IMR-90 (cell line): ENCODE measurements at regions not wholly inside any gene's neighbourhood (a gene's known extent, or its start where the extent isn't known, plus 50 kb on each side); places are given as distances from the start of the nearest gene placed in this dataset.
A peak's percentile ranks its signal among the peaks of the same experiment; 100 is the strongest.

Experiments used
- ATAC-seq: fragments of 200-7000 bp; cut with Tn5 transposase; 2 replicates; pipeline ENCODE4 v1.9.1; 2020; ENCODE audit warnings: low read depth, mild to moderate bottlenecking, moderate library complexity
- BruUV-seq: library from RNA; stranded (reverse); fragments of 400-500 nt; replicated peaks from 2 replicates; lab custom pipeline; 2021; lab: Mats Ljungman, UMichigan
- CTCF ChIA-PET: fragments of 300-600 bp; formaldehyde crosslinking; extraction: SDS; loops from one replicate; lab custom pipeline; 2021; ENCODE audit warnings: antibody characterized with exemption; lab: Yijun Ruan, JAX
- POLR2A ChIA-PET: fragments of 300-600 bp; sonication (Branson Sonifier 250); formaldehyde crosslinking; loops from one replicate; lab custom pipeline; 2022; ENCODE audit warnings: antibody characterized with exemption; ENCODE audit not compliant: unreplicated experiment; lab: Charles Lee
- DNase-seq: peaks from one replicate; pipeline ENCODE4 v3.0.0; 2013
- H2AFZ ChIP-seq: replicated peaks from 2 replicates; pipeline ENCODE3; 2013; ENCODE audit warnings: low read length, mild to moderate bottlenecking; ENCODE audit not compliant: poor library complexity
- H2AK5ac ChIP-seq: 2 replicates; pipeline ENCODE4 v1.6.1; 2013; ENCODE audit warnings: low read depth, low read length, inconsistent platforms
- H2AK9ac ChIP-seq: replicated peaks from 2 replicates; pipeline ENCODE3; 2013; ENCODE audit warnings: mild to moderate bottlenecking, low read depth, low read length, moderate library complexity; ENCODE audit not compliant: poor library complexity
- H2BK120ac ChIP-seq: 2 replicates; pipeline ENCODE4 v1.6.1; 2013; ENCODE audit warnings: low read depth, low read length, inconsistent platforms
- H2BK15ac ChIP-seq: 3 replicates; pipeline ENCODE4 v1.6.1; 2013; ENCODE audit warnings: low read depth, low read length, inconsistent platforms
- H2BK20ac ChIP-seq: 2 replicates; pipeline ENCODE4 v1.6.1; 2013; ENCODE audit warnings: low read depth, mild to moderate bottlenecking, inconsistent platforms, low read length, moderate library complexity
- H2BK5ac ChIP-seq: 2 replicates; pipeline ENCODE4 v1.6.1; 2013; ENCODE audit warnings: mild to moderate bottlenecking, low read depth, low read length, inconsistent platforms; ENCODE audit not compliant: poor library complexity, severe bottlenecking
- H3K14ac ChIP-seq: replicated peaks from 2 replicates; pipeline ENCODE4 v1.6.1; 2013; ENCODE audit warnings: low read depth, low read length, inconsistent platforms
- H3K18ac ChIP-seq: 2 replicates; pipeline ENCODE4 v1.6.1; 2013; ENCODE audit warnings: low read depth, low read length, control low read depth
- H3K23ac ChIP-seq: 2 replicates; pipeline ENCODE4 v1.6.1; 2013; ENCODE audit warnings: low read depth, low read length, inconsistent platforms
- H3K27ac ChIP-seq: 2 replicates; pipeline ENCODE4 v1.5.1; 2013; ENCODE audit warnings: mild to moderate bottlenecking, control low read depth, low read length; ENCODE audit not compliant: insufficient read depth
- H3K27me3 ChIP-seq: 2 replicates; pipeline ENCODE4 v1.6.1; 2013; ENCODE audit warnings: low read length; ENCODE audit not compliant: control insufficient read depth, insufficient read depth
- H3K36me3 ChIP-seq: 2 replicates; pipeline ENCODE4 v1.6.1; 2013; ENCODE audit warnings: low read length, mixed read lengths; ENCODE audit not compliant: control insufficient read depth, insufficient read depth
- H3K4ac ChIP-seq: 2 replicates; pipeline ENCODE4 v1.6.1; 2013; ENCODE audit warnings: low read depth, low read length, inconsistent platforms
- H3K4me1 ChIP-seq: 2 replicates; pipeline ENCODE4 v1.6.1; 2013; ENCODE audit warnings: low read length, mixed read lengths; ENCODE audit not compliant: control insufficient read depth, insufficient read depth
- H3K4me2 ChIP-seq: 2 replicates; pipeline ENCODE4 v1.6.1; 2013; ENCODE audit warnings: low read depth, mild to moderate bottlenecking, control low read depth, low read length, moderate library complexity
- H3K4me3 ChIP-seq: 2 replicates; pipeline ENCODE4 v1.5.1; 2013; ENCODE audit warnings: low read depth, mild to moderate bottlenecking, control low read depth, low read length, moderate library complexity; ENCODE audit not compliant: insufficient read depth
- H3K56ac ChIP-seq: 2 replicates; pipeline ENCODE4 v1.6.1; 2013; ENCODE audit warnings: low read length, inconsistent platforms; ENCODE audit not compliant: insufficient read depth; ENCODE audit errors: extremely low read depth
- H3K79me1 ChIP-seq, 2 experiments: 2 replicates each; pipeline ENCODE4 v1.6.1; 2013; ENCODE audit warnings: low read length in 2 of 2, inconsistent platforms in 1 of 2, low read depth in 1 of 2
- H3K9ac ChIP-seq: 2 replicates; pipeline ENCODE4 v1.6.1; 2013; ENCODE audit warnings: low read depth, low read length, control low read depth
- H3K9me1 ChIP-seq: 2 replicates; pipeline ENCODE4 v1.6.1; 2013; ENCODE audit warnings: low read length, inconsistent platforms; ENCODE audit not compliant: insufficient read depth
- H3K9me3 ChIP-seq: 2 replicates; pipeline ENCODE4 v1.6.1; 2013; ENCODE audit warnings: low read length; ENCODE audit not compliant: control insufficient read depth, insufficient read depth
- H4K20me1 ChIP-seq: 2 replicates; pipeline ENCODE4 v1.6.1; 2013; ENCODE audit warnings: low read length, inconsistent platforms; ENCODE audit not compliant: insufficient read depth
- H4K5ac ChIP-seq: 2 replicates; pipeline ENCODE4 v1.6.1; 2013; ENCODE audit warnings: mild to moderate bottlenecking, low read depth, low read length, control low read depth
- H4K8ac ChIP-seq, 2 experiments: 2 replicates each; pipeline ENCODE4 v1.6.1; 2013; ENCODE audit warnings: low read depth in 2 of 2, low read length in 2 of 2, control low read depth in 1 of 2, inconsistent platforms in 1 of 2
- H4K91ac ChIP-seq: 2 replicates; pipeline ENCODE4 v1.6.1; 2013; ENCODE audit warnings: low read depth, low read length, inconsistent platforms; ENCODE audit not compliant: insufficient read depth
- CHD1 ChIP-seq: IDR thresholded peaks from 2 replicates; pipeline ENCODE4 v1.6.1; 2012; ENCODE audit warnings: low read depth, low read length, improper control_type of control experiment
- RAD21 ChIP-seq: IDR thresholded peaks from 2 replicates; pipeline ENCODE4 v1.6.1; 2012; ENCODE audit warnings: low read length, improper control_type of control experiment
- RCOR1 ChIP-seq: IDR thresholded peaks from 2 replicates; pipeline ENCODE4 v1.6.1; 2012; ENCODE audit warnings: mild to moderate bottlenecking, low read length, improper control_type of control experiment; ENCODE audit not compliant: insufficient replicate concordance
- USF2 ChIP-seq: fragments of 150-350 bp; IDR thresholded peaks from 2 replicates; pipeline ENCODE4 v1.6.1; 2017; ENCODE audit warnings: mild to moderate bottlenecking, antibody characterized with exemption, low read length, low read depth
- WGBS, 2 experiments: methylation state at CpG; one replicate each; pipeline versions ENCODE4 v1.1.5 to v1.1.7; 2013; ENCODE audit warnings: missing lambda C conversion rate in 2 of 2; ENCODE audit not compliant: insufficient read length in 1 of 2; ENCODE audit errors: extremely low coverage in 2 of 2; 5-methylcytosine and 5-hydroxymethylcytosine counted together
- dilution Hi-C: fragments of 300-500 bp; cut with HindIII; formaldehyde crosslinking; loops from one replicate; pipeline ENCODE4 v1.14.3; 2018; ENCODE audit warnings: low sequenced_read_pairs; ENCODE audit not compliant: unreplicated experiment
- in situ Hi-C: fragments of 300-500 bp; cut with MboI; formaldehyde crosslinking; loops from 3 replicates; pipeline ENCODE4 v1.14.3; 2019; ENCODE audit warnings: low sequenced_read_pairs, inconsistent platforms, mixed read lengths
- intact Hi-C: fragments of 100-400 bp; cut with micrococcal nuclease; formaldehyde crosslinking; loops from 2 replicates; pipeline ENCODE4 v1.10.0; 2022

- no TSS peak for BruUV-seq
- H3K4ac ChIP-seq: no peak overlapping the region
- no peak overlapping the region for H3K14ac ChIP-seq
- no peak overlapping the region for H4K5ac ChIP-seq
- intact Hi-C loops (no loop called here), in situ Hi-C loops (loop anchor here (10.0 to 25.0 kb wide), 2 partner anchors 432 to 835 kb away; no protein-coding TSS in a partner anchor), dilution Hi-C loops (no loop called here)
- no peak overlapping the region for H2AK9ac ChIP-seq
- DNase-seq (no peak), ATAC-seq (peak; percentile 21; the same call in 1 of the 2 replicates)
- ChIA-PET CTCF (interaction anchor here (1.6 kb wide), 1 partner anchor 15 kb away, joined by 4 read pairs; no protein-coding TSS in a partner anchor), POLR2A (no interaction called here)
- 0 out of 2 replicates have a peak, but pooled peaks cover 2% of the 10 kb centered on the region for H3K36me3 ChIP-seq
- WGBS, 2 experiments: 13% methylated on average over 3 of the region's 7 CpGs; no CpG with 5 or more reads in 1 of the 2 experiments
- H3K9ac ChIP-seq: no peak overlapping the region
- no peak overlapping the region for H3K23ac ChIP-seq
- H2BK15ac ChIP-seq: no peak overlapping the region
- peaks cover 7% of the 10 kb centered on the region for H3K4me1 ChIP-seq
- H3K18ac ChIP-seq: no peak overlapping the region
- peaks cover 8% of the 10 kb centered on the region; the same call in 1 of the 2 replicates for H3K9me1 ChIP-seq
- no peaks in the 10 kb centered on the region for H3K27me3 ChIP-seq
- no peak overlapping the region for H2BK120ac ChIP-seq
- H3K56ac ChIP-seq: no peak overlapping the region
- H4K20me1 ChIP-seq: peaks cover 10% of the 10 kb centered on the region; the same call in 1 of the 2 replicates
- H3K27ac ChIP-seq: no peak overlapping the region
- H4K91ac ChIP-seq: no peak overlapping the region
- no peak overlapping the region for H2AK5ac ChIP-seq
- no peak overlapping the region for H2BK20ac ChIP-seq
- H2BK5ac ChIP-seq: no peak overlapping the region
- peaks cover 3 to 32% of the 10 kb centered on the region in 2 experiments; a peak in 3 of 4 replicates for H3K79me1 ChIP-seq
- H2AFZ ChIP-seq: no peak overlapping the region
- H4K8ac ChIP-seq: no peak overlapping the region
- TF ChIP-seq CHD1 (no peak), USF2 (0 out of 2 replicates have a peak, but pooled peaks have one; percentile 19), RAD21 (no peak), RCOR1 (no peak)
- H3K9me3 ChIP-seq: no peaks in the 10 kb centered on the region
- H3K4me2 ChIP-seq: no peak overlapping the region
- H3K4me3 ChIP-seq: no peak overlapping the region
Measured at GRCh38 chr14:100402631-100403030, 79.5 kb downstream of the SLC25A47 start.
